HL-60 (cell line): ENCODE measurements at regions not wholly inside any gene's neighbourhood (a gene's known extent, or its start where the extent isn't known, plus 50 kb on each side); places are given as distances from the start of the nearest gene placed in this dataset.

Experiments used
- DNase-seq, 2 experiments: peaks; one replicate each; pipeline ENCODE4 v3.0.0-alpha.2; 2010 to 2020; ENCODE audit warnings: low read depth in 1 of 2, low spot score in 1 of 2
- H3K27ac ChIP-seq: fragments of 250-450 bp; sonication (Bioruptor Pico); replicated peaks from 2 replicates; pipeline ENCODE4 v1.5.1; 2020; ENCODE audit warnings: mild to moderate bottlenecking, moderate library complexity
- H3K27me3 ChIP-seq: fragments of 250-450 bp; sonication (Bioruptor Pico); 2 replicates; pipeline ENCODE4 v1.5.1; 2021; ENCODE audit warnings: mild to moderate bottlenecking, moderate library complexity; ENCODE audit not compliant: insufficient read depth, poor library complexity, severe bottlenecking
- H3K4me3 ChIP-seq: replicated peaks from 2 replicates; pipeline ENCODE4 v1.5.1; 2011; ENCODE audit warnings: mild to moderate bottlenecking, control low read depth, low read length; ENCODE audit not compliant: insufficient read depth
- CTCF ChIP-seq: IDR thresholded peaks from one replicate; pipeline ENCODE4 v1.5.1; 2011; ENCODE audit warnings: low read length, control low read depth, inconsistent platforms; ENCODE audit not compliant: insufficient read depth
- GABPA ChIP-seq: IDR thresholded peaks from 2 replicates; pipeline ENCODE4 v1.6.1; 2012; ENCODE audit warnings: low read depth
- POLR2AphosphoS5 ChIP-seq: IDR thresholded peaks from 2 replicates; pipeline ENCODE4 v1.6.1; 2012; ENCODE audit warnings: low read depth
- REST ChIP-seq: IDR thresholded peaks from 2 replicates; pipeline ENCODE4 v1.6.1; 2012; ENCODE audit warnings: low read depth; ENCODE audit not compliant: insufficient replicate concordance
- SPI1 ChIP-seq: IDR thresholded peaks from 2 replicates; pipeline ENCODE4 v1.6.1; 2012; ENCODE audit warnings: low read depth, mild to moderate bottlenecking, borderline replicate concordance

GRCh38 chr16:86794216-86794864 is 216.0 kb downstream of the FOXL1 start:
- DNase-seq = no peak
- TF ChIP-seq SPI1 (no peak), CTCF (no peak), REST (no peak), GABPA (no peak), POLR2AphosphoS5 (no peak)
- Histone ChIP-seq H3K27ac (no peak overlapping the region), H3K27me3 (no peaks in the 10 kb centered on the region), H3K4me3 (no peak overlapping the region)

GRCh38 chr16:86797700-86798099 is 219.4 kb downstream of the FOXL1 start:
- TF ChIP-seq REST (no peak), GABPA (no peak), POLR2AphosphoS5 (no peak), SPI1 (no peak), CTCF (no peak)
- no peak overlapping the region for H3K27ac ChIP-seq
- no peak overlapping the region for H3K4me3 ChIP-seq
- H3K27me3 ChIP-seq = no peaks in the 10 kb centered on the region
- DNase-seq = no peak

- no peak for DNase-seq
- TF ChIP-seq GABPA = no peak
- TF ChIP-seq SPI1 = no peak
- no peak for TF ChIP-seq REST
- no peak for TF ChIP-seq POLR2AphosphoS5
- no peak for TF ChIP-seq CTCF
- no peak overlapping the region for H3K27ac ChIP-seq
- H3K4me3 ChIP-seq = no peak overlapping the region
- no peaks in the 10 kb centered on the region for H3K27me3 ChIP-seq
Measured at GRCh38 chr16:86798247-86799041, 220.1 kb downstream of the FOXL1 start.
